ENCODE measurements at regions not wholly inside any gene's neighbourhood (a gene's known extent, or its start where the extent isn't known, plus 50 kb on each side); places are given as distances from the start of the nearest gene placed in this dataset.

DNA sequence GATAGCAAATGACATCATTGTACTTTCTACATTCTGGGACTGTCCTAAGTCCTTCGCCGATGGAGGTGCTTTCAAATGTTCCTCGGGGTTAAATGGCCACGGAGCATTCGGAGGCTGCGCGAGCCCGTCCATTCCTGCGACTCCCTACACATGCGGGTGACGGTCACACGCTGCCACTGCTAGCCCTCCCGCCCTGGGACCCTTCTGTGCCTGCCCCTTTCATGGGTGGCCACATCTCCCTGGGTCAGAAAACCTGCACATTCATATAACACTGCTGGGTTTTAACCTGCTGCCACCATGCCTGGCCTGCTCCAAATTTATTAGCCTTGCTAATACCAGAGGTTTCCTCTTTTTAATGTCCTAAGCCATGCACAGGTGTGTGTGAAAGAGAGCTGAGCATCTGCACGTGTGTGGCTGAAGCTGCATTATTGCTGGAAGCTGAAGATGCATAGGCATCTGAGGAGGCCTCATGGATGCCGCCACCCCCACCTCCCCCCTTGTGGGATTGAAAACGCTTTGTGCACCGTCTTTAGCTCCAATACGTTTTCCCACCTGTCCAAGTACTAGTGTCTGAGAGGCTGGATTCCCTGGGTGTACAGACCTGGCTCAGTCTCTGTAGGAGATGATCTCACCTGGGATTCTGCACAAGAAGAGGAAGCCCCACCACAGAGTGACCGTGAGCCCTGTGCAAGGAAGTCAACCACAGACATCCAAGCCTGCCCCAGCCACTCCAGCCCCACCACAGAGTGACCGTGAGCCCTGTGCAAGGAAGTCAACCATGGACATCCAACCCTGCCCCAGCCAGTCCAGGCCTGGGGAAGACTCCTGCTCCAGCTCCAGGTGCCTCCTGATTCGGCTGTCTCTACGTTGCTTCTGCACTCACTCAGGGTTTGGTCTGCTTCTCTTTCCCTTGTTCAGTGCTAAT is 626.4 kb downstream of the BRD1 start (continued):
- TF ChIP-seq ZNF221 (tag by site-specific recombination; IDR thresholded peaks at IDR 0.05; ENCODE audit: borderline replicate concordance) (no peak), ZNF324 (tag by site-specific recombination; IDR thresholded peaks at IDR 0.05) (no peak), KLF10 (tag by site-specific recombination; IDR thresholded peaks at IDR 0.05) (no peak)

DNA sequence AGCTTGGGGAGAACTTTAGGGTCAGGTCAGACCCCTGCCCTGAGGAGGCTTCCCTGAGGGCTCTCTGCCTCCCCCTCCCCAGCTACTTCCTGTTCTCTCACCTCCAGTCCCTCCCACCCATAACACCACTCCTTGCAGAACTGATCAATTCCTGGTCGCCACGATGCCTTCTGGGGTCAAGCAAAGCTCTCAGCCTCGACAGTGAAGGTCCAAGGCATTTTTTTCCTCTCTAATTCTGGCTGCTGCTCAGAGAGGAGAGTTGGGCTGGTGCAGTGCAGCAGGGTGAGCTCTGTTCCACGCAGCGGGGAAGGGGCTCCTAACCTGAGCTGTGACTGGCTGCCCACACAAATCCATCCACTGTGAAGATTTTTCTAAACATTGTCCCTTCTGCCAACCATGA is 628.4 kb downstream of the BRD1 start:
- ChIA-PET CTCF (no interaction called here), POLR2A (no interaction called here)
- Histone ChIP-seq H3K36me3 (ENCODE audit: control insufficient read depth in 2 of 2, insufficient read depth in 1 of 2, low read length in 2 of 2) (no peaks in the 10 kb centered on the region), H3K9me3 (ENCODE audit: control insufficient read depth, insufficient read depth, low read depth, low read length) (no peaks in the 10 kb centered on the region), H3K4me1 (ENCODE audit: control insufficient read depth, insufficient read depth, low read length) (no peaks in the 10 kb centered on the region), H3K4me3 (ENCODE audit: low read depth, low read length) (no peak overlapping the region), H3K27ac (ENCODE audit: extremely low read depth, low read depth, low read length) (no peak overlapping the region)
- TF ChIP-seq ZNF664 (tag by site-specific recombination; IDR thresholded peaks at IDR 0.05) (no peak), ZNF302 (tag by site-specific recombination; IDR thresholded peaks at IDR 0.05; ENCODE audit: low read depth) (no peak), ZNF529 (tag by site-specific recombination; IDR thresholded peaks at IDR 0.05; ENCODE audit: insufficient replicate concordance) (no peak), ZNF148 (tag by site-specific recombination; IDR thresholded peaks at IDR 0.05; ENCODE audit: borderline replicate concordance) (no peak), SP3 (tag by site-specific recombination; IDR thresholded peaks at IDR 0.05) (no peak), EGR2 (tag by site-specific recombination; IDR thresholded peaks at IDR 0.05; ENCODE audit: low read depth) (no peak), ZNF837 (tag by site-specific recombination; IDR thresholded peaks at IDR 0.05) (no peak), ZFP3 (tag by site-specific recombination; IDR thresholded peaks at IDR 0.05; ENCODE audit: low read depth) (no peak), ZNF266 (tag by site-specific recombination; IDR thresholded peaks at IDR 0.05; ENCODE audit: low read depth) (no peak), ZNF560 (tag by site-specific recombination; IDR thresholded peaks at IDR 0.05; ENCODE audit: borderline replicate concordance) (no peak), ZNF792 (tag by site-specific recombination; IDR thresholded peaks at IDR 0.05) (no peak)

DNA sequence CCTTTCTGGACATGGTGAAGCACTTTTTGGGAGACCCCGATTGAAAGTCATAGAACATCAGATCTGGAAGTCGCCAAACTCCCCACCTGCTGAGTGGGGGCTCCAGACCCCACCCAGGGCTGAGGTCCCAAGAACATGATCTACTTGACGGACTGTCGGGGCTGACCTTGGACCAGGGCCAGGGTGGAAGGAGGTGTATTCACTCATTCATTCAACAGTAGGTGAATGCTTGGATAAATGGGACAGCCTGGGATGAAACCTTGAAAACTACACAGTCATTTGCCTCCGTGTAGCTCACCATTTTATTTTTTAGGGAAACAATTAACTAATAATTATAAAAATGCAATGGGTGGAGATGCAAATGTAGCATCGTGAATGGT is 629.0 kb downstream of the BRD1 start:
- Histone ChIP-seq H3K27ac (ENCODE audit: extremely low read depth, low read depth, low read length) (no peak overlapping the region), H3K4me1 (ENCODE audit: control insufficient read depth, insufficient read depth, low read length) (no peaks in the 10 kb centered on the region), H3K36me3 (ENCODE audit: control insufficient read depth in 2 of 2, insufficient read depth in 1 of 2, low read length in 2 of 2) (no peaks in the 10 kb centered on the region), H3K9me3 (ENCODE audit: control insufficient read depth, insufficient read depth, low read depth, low read length) (no peaks in the 10 kb centered on the region), H3K4me3 (ENCODE audit: low read depth, low read length) (no peak overlapping the region)
- CTCF ChIA-PET = no interaction called here
- POLR2A ChIA-PET = no interaction called here
- TF ChIP-seq ZEB2 (tag by site-specific recombination; IDR thresholded peaks at IDR 0.05) (no peak), GLI4 (tag by site-specific recombination; IDR thresholded peaks at IDR 0.05) (no peak), TCF7L2 (IDR thresholded peaks at IDR 0.05; ENCODE audit: borderline replicate concordance, low read depth, low read length) (no peak), ZNF19 (tag by site-specific recombination; IDR thresholded peaks at IDR 0.05; ENCODE audit: low read depth) (no peak), GLIS1 (tag by site-specific recombination; IDR thresholded peaks at IDR 0.05) (no peak), ZNF280C (tag by site-specific recombination; IDR thresholded peaks at IDR 0.05) (no peak), ZNF16 (tag by site-specific recombination; IDR thresholded peaks at IDR 0.05; ENCODE audit: low read depth) (no peak), MYNN (tag by site-specific recombination; IDR thresholded peaks at IDR 0.05; ENCODE audit: borderline replicate concordance) (no peak)
- TF ChIP-seq, protein P1, sequence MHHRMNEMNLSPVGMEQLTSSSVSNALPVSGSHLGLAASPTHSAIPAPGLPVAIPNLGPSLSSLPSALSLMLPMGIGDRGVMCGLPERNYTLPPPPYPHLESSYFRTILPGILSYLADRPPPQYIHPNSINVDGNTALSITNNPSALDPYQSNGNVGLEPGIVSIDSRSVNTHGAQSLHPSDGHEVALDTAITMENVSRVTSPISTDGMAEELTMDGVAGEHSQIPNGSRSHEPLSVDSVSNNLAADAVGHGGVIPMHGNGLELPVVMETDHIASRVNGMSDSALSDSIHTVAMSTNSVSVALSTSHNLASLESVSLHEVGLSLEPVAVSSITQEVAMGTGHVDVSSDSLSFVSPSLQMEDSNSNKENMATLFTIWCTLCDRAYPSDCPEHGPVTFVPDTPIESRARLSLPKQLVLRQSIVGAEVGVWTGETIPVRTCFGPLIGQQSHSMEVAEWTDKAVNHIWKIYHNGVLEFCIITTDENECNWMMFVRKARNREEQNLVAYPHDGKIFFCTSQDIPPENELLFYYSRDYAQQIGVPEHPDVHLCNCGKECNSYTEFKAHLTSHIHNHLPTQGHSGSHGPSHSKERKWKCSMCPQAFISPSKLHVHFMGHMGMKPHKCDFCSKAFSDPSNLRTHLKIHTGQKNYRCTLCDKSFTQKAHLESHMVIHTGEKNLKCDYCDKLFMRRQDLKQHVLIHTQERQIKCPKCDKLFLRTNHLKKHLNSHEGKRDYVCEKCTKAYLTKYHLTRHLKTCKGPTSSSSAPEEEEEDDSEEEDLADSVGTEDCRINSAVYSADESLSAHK (tag by site-specific recombination; IDR thresholded peaks at IDR 0.05) = no peak
